Colonic mucosa (tissue), 4 donors: ENCODE measurements at regions not wholly inside any gene's neighbourhood (a gene's known extent, or its start where the extent isn't known, plus 50 kb on each side); places are given as distances from the start of the nearest gene placed in this dataset.
"Not testable (repeated sequence)": the region's sequence is repeated elsewhere in the genome, so short reads cannot be mapped to it uniquely, and the experiment has no call there.

ENCODE experiments used
- DNase-seq: peaks from one replicate; pipeline ENCODE4 v3.0.0-alpha.2; 2020
- H3K27ac ChIP-seq: fragments of 200-600 bp; one replicate; pipeline ENCODE4 v1.8.0; 2021
- H3K27me3 ChIP-seq: fragments of 200-600 bp; one replicate; pipeline ENCODE4 v1.8.0; 2021
- H3K36me3 ChIP-seq: fragments of 200-600 bp; one replicate; pipeline ENCODE4 v1.8.0; 2021
- H3K4me1 ChIP-seq: fragments of 200-600 bp; one replicate; pipeline ENCODE4 v1.8.0; 2021; ENCODE audit warnings: mild to moderate bottlenecking
- H3K4me3 ChIP-seq: fragments of 200-600 bp; one replicate; pipeline ENCODE4 v1.8.0; 2021
- H3K9ac ChIP-seq, 2 donors: one replicate each; pipeline ENCODE4 v1.7.0; 2013; ENCODE audit warnings: control low read depth in 2 of 2, low read depth in 2 of 2, low read length in 2 of 2
- H3K9me3 ChIP-seq: fragments of 200-600 bp; one replicate; pipeline ENCODE4 v1.8.0; 2021
- CTCF ChIP-seq: fragments of 200-600 bp; IDR thresholded peaks from one replicate; pipeline ENCODE4 v1.8.0; 2022; ENCODE audit warnings: antibody characterized with exemption, mild to moderate bottlenecking
- intact Hi-C: fragments of 100-400 bp; cut with DNase I; formaldehyde crosslinking; loops from one replicate; pipeline ENCODE4 v1.14.1; 2022
- donor health status: healthy.
- donor health status: DM: no; HTN: no; CAD: no.
- donor health status: DM: no; HTN: no; CAD: no.

DNA sequence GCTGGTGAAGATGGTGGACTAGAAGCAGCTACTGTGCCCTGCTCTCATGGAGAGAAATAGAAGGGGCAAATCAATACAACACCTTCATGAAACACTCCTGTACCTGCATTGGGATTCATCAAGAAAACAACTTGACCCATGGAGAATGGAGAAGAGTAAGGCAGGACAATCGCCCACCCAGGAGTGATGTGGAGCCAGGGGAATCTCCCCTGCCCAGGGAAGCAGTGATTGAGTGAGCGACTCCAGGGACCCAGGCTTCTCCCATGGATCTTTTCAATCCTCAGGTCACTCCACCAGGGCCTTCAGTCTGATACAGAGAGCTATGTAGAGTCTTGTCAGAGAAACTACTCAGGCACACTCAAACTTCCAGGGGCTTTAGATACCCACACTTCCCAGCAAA lies 161.9 kb upstream of the DYRK2 start:
- no peak for TF ChIP-seq CTCF
- H3K9ac ChIP-seq = no peak overlapping the region
- no peaks in the 10 kb centered on the region for H3K36me3 ChIP-seq
- H3K9me3 ChIP-seq = no peaks in the 10 kb centered on the region
- intact Hi-C loops = no loop called here
- H3K4me1 ChIP-seq = no peaks in the 10 kb centered on the region
- no peak overlapping the region for H3K27ac ChIP-seq
- DNase-seq = no peak
- H3K4me3 ChIP-seq = no peak overlapping the region
- H3K27me3 ChIP-seq = no peaks in the 10 kb centered on the region

DNA sequence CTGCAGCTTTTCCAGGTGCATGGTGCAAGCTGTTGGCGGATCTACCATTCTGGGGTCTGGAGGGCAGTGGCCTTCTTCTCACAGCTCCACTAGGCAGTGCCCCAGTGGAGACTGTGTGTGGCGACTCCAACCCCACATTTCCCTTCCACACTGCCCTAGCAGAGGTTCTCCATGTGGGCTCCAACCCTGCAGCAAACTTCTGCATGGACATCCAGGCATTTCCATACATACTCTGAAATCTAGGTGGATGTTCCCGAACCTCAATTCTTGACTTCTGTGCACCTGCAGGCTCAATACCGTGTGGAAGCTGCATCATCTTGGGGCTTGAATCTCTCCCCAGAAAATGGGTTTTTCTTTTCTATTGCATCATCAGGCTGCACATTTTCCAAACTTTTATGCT lies 160.2 kb upstream of the DYRK2 start:
- H3K4me1 ChIP-seq, H3K9me3 ChIP-seq, H3K27ac ChIP-seq, intact Hi-C loops, H3K9ac ChIP-seq, H3K4me3 ChIP-seq, H3K36me3 ChIP-seq, DNase-seq, H3K27me3 ChIP-seq: not testable (repeated sequence)

- H3K4me3 ChIP-seq = no peak overlapping the region
- no peak overlapping the region for H3K27ac ChIP-seq
- no peak for TF ChIP-seq CTCF
- H3K4me1 ChIP-seq = no peaks in the 10 kb centered on the region
- no peak for DNase-seq
- no peaks in the 10 kb centered on the region for H3K36me3 ChIP-seq
- H3K9me3 ChIP-seq = no peaks in the 10 kb centered on the region
- no peak overlapping the region for H3K9ac ChIP-seq
- intact Hi-C loops = no loop called here
- no peaks in the 10 kb centered on the region for H3K27me3 ChIP-seq
These were observed 159.5 kb upstream of the DYRK2 start for GRCh38 chr12:67489007-67489406.

- intact Hi-C loops = no loop called here
- H3K27ac ChIP-seq = no peak overlapping the region
These were observed 152.0 kb upstream of the DYRK2 start for GRCh38 chr12:67496581-67496980.

GRCh38 chr12:67498991-67499390 lies 149.6 kb upstream of the DYRK2 start:
- intact Hi-C loops = no loop called here
- H3K36me3 ChIP-seq = no peaks in the 10 kb centered on the region

More at GRCh38 chr12:67496581-67496980, 152.0 kb upstream of the DYRK2 start:
- TF ChIP-seq CTCF = no peak
- no peaks in the 10 kb centered on the region for H3K4me1 ChIP-seq
- no peak for DNase-seq
- H3K9ac ChIP-seq = no peak overlapping the region
- H3K4me3 ChIP-seq = no peak overlapping the region
- no peaks in the 10 kb centered on the region for H3K9me3 ChIP-seq
- H3K27me3 ChIP-seq = no peaks in the 10 kb centered on the region
- no peaks in the 10 kb centered on the region for H3K36me3 ChIP-seq

DNA sequence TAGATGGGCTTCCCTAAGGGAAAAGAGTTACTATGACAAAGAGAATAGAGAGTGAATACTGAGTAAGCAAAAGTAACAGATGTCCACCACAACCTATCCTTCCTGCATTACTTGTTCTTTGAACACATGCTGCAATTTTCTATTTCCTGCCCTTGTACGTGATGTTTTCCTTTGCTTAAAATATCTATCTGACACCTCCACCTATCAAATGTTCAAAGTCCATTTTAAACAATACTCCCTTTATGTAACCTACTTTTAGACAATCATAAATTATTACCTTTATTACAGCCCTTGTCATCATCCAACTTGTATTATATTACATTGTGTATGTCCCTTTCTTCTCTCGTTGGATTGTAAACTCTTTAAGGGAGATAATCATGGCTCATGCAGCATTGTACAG lies 147.2 kb upstream of the DYRK2 start:
- Histone ChIP-seq H3K9ac (no peak overlapping the region), H3K9me3 (no peaks in the 10 kb centered on the region), H3K36me3 (no peaks in the 10 kb centered on the region), H3K4me3 (no peak overlapping the region), H3K27me3 (no peaks in the 10 kb centered on the region), H3K4me1 (no peaks in the 10 kb centered on the region), H3K27ac (peak overlapping the region; percentile 51)
- no peak for DNase-seq
- intact Hi-C loops = no loop called here
- no peak for TF ChIP-seq CTCF

More at GRCh38 chr12:67498991-67499390, 149.6 kb upstream of the DYRK2 start:
- H3K27me3 ChIP-seq = no peaks in the 10 kb centered on the region
- no peak for TF ChIP-seq CTCF
- DNase-seq = no peak
- H3K9ac ChIP-seq = no peak overlapping the region
- H3K27ac ChIP-seq = no peak overlapping the region
- H3K4me3 ChIP-seq = no peak overlapping the region
- no peaks in the 10 kb centered on the region for H3K4me1 ChIP-seq
- H3K9me3 ChIP-seq = no peaks in the 10 kb centered on the region
